VCaP (cell line): ENCODE measurements at regions not wholly inside any gene's neighbourhood (a gene's known extent, or its start where the extent isn't known, plus 50 kb on each side); places are given as distances from the start of the nearest gene placed in this dataset.
"Not testable (repeated sequence)": the region's sequence is repeated elsewhere in the genome, so short reads cannot be mapped to it uniquely, and the experiment has no call there.

Experiments used
- H3K27ac ChIP-seq: fragments of 450-650 bp; 2 replicates; pipeline ENCODE4 v1.5.1; 2017

DNA sequence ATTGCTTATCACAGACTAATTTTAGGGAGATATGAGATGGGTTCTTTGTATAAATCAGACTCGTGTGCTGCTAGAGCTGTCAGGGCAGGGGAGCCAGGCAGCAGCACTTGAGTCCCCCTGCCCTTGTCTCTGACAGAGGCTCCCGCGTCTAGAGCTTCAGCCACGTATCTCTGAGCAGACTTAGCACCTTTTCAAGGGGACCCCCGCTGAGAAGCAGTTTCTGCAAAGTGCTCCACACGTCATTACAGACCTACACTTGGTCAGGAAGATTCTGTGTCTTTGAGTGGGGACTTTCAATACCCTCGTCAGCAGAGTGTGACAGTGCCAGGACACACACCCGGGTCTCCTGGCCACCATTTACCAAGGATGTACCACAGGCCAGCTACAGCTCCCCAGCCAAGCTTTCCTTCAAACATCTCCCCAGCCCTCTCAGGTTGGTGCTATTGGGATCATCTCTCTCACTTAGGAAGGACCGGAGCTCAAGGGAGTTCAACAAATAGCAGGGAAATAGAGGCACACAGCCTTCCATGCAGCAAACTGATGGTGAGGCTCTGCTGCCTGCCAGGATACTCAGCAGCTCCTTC, 312.3 kb downstream of the BCL2L11 start:
- H3K27ac ChIP-seq: not testable (repeated sequence)

DNA sequence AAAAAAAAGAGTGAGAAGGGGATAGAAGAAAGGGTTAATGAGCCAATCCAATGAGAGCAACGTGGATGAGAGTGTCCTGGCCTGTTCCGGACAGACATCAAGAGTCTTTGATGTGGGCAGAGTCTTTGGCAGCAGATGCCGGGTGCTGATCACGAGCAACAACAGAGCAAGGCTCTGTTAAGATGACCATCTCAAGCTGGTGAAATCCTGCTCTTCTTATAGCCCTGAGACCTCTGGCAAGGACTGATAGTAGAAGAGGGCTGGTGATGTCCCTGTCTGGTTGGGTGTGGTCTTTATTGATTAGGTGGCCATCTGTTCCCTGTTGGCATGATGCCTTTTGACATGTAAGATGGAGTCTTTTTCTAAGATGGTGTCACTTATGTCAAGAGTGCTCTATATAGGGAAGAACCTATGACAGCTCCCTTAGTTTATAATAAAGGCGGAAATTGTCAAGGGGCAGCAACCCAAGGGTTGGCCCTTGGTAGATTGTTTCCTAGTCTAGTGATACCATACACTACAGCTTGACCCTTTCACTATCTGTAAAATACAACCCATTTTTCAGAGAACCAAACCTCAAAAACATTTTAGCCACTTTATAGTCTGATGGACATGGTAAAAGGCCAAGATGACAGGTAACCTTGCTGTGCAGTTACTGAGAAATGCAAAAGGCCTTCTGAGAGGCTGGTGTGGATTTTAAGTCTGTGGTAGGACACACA, 313.3 kb downstream of the BCL2L11 start:
- H3K27ac ChIP-seq: not testable (repeated sequence)

DNA sequence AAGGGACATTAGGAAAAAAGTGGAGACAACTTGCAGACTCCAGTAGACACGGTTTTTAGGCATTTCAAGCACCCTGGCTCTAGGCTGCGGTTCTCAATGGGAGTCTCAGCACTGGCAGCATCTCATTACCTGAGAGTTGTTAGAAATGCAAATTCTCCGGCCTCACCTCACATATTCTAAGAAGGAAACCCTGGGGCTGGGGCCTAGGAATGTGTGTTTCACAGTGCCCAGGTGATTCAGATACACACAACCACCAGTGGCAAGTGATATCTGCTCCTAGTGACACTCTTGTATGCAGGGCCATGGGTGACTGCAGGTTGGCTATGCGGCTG, 313.9 kb downstream of the BCL2L11 start:
- H3K27ac ChIP-seq: not testable (repeated sequence)

DNA sequence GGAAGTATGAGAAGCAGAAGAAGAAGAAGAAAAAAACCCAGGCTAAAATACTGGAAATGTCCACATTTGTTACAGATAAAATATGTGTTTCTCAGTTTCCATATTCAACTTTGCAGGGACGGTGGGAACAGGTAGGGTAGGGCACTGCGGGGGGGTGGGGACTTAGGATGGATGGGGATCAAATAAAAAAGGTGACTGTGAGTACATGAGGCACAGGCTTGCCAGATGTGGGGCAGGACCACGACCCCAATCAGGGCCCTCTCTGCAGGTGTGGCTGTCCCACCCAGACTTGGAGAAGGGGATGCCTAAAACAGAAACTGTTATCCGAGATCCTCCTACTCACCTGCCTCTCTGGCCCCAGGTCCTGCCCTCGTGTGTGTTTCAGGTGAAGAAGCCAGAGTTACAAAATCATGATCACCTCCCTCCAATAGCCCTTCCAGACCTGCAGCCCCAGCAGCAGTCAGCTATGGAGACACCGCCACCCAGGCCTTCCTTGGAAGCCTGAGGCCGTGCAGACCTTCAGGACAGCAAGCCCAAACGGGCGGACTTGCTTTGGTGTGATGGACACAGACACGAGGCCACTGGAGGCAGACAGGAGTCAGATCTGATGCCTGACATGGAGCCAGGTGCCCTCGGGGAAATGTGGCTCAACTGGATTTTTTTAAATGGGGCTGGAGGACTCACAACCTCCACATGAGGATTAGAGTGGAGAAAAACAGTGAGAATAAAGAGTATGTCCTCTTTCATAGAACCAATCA, 315.0 kb downstream of the BCL2L11 start:
- H3K27ac ChIP-seq: not testable (repeated sequence)

DNA sequence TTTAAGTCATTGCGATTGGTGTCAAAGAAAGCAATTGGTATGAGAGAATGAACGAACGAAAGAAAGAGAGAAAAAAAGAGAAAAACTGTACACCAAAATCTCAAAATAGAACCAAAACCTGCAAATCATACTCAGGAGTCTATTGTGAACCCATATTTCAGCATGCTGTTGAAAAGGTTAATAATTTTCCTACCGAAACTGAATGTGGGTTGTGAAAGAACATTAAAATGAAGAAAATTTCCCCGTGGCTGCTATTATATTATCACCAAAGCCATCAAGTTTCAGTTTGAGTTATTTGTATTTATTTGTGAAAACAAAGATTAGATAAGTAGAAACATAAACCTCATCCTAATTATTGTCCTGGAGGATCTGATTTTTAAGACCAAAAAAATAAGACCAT, 315.7 kb downstream of the BCL2L11 start:
- not testable (repeated sequence) for H3K27ac ChIP-seq

DNA sequence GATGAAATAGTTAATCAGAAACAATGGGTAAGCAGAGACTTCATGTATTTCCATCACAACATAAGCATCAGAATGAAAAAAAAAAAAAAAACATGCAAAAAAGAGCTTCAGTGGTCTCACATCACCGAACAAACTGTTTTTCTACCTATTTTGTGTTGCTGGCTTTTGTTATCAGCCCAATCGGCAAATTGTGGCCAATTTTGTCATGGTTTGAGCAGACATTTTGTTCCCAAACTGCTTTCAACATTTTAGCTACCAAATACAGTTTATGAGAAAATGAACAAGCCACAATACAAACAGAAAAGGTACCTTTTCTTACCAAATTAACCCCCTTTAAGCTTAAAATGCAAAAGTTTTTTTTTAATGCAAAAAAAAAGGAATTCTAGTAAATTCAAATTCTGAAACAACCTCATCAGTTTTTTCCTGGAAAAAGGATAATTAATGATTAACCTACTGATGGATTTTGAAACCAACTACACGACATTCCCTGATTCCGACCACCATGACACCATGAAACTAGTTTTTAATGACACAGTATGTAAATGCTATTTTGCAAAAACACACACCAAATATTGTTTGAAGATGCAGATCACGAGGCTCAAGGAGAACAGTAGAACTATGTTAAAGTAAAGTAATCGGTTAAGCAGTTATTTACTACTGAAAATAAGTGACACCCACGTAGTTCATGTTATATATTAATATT, 316.7 kb downstream of the BCL2L11 start:
- not testable (repeated sequence) for H3K27ac ChIP-seq

DNA sequence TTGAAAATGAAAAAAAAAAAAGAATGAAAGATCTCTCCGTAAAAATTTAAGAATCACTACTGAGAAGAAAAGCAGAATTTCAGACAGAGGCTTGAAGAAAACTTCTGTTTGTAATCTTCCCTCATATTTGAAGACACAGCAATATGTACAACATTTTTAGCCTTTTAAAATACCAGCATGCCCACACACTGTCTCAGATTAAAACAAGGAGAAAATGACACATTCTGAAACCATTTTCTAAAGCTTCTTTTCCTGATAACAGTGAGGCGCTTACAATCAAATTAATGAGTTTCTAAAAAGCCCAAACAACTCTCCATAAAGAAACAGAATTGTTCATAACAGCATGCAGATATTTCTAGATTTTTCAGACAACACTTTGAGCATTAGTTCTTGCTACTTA, 317.4 kb downstream of the BCL2L11 start:
- not testable (repeated sequence) for H3K27ac ChIP-seq

DNA sequence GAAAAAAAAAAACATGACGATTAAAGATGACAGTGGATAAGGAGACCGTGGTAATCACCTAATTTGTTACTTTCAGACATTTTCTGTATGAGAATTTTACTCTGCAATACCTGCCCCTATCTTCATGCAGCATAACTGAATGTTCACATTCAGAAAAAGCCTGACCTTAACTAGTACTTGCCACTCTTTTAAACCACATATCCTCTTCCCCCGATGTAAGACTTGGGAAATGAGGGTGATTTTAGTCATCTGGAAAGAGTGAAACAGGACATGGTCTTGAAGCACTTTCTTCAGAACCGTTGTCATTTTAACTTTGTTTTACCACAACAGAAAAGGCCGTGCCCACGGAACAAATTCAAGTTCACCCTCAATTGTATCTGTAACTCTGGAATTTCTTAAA, 318.5 kb downstream of the BCL2L11 start:
- H3K27ac ChIP-seq: not testable (repeated sequence)

DNA sequence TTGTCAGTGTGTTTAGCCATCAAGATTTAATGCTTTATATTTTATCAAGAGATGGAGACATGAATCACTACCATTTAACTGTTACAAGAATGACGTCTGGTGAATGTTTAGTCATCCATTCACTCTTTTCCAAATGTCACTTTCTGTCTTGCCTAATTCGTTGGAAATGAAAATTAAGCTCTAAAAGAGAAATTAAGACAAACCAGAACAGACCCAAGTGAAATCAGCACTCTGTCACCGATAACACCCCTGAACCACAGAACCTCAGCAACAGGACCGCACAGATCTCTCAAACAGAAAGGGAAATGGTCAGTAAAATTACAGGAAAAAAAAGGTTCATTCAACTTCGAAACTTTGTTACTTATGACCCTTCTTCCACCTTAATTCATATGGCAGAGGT, 320.9 kb downstream of the BCL2L11 start:
- not testable (repeated sequence) for H3K27ac ChIP-seq

DNA sequence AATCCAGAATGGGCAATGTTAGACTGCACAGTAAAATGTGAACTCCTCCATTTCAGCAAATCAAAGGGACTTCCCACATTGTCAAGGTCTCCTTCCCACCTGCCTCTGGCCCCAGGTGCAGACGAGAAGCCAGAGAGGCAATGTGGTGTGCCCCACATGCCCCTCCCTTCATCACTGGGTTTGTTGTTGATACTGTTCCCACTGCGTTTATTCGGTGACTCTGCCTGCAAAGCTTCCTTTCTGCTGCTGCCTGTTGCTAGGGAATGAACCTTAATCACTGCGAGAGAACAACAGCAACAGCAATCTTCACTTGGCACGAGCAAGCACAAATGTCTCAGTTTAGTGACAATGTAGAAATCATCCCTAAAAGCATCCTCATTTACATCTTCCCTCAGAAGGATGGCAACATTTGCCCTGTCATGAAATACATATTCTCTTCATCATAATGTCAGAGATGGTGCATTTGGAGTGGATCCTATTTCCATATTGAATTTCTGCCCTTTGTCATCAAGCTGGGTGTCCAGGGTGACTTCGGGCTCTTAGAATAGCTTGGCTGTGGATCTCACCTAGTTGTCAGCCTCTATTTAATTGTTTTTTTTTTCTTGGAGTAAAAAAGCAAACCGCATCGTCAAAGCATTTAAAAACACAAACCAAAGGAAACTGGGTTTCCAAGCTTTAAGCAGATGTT, 322.2 kb downstream of the BCL2L11 start:
- not testable (repeated sequence) for H3K27ac ChIP-seq

DNA sequence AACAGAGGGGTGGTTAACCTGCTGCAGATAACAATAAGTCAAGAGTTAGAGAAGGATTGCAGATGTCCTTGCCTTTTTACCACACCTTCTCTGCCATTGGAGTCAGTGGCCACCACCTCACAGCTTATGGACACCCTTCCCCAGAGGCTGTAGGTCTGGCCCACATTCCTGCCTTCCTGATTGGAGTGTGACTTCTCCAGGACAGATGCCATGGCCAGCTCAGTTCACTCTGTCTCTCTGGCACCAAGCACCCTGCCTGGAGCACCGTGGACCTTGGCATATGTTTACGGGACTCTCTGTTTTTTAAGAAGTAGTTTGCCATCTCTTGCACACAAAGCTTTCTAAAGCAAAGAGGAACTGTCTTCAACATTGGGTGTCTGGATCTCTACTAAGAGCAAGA, 323.8 kb downstream of the BCL2L11 start:
- not testable (repeated sequence) for H3K27ac ChIP-seq

DNA sequence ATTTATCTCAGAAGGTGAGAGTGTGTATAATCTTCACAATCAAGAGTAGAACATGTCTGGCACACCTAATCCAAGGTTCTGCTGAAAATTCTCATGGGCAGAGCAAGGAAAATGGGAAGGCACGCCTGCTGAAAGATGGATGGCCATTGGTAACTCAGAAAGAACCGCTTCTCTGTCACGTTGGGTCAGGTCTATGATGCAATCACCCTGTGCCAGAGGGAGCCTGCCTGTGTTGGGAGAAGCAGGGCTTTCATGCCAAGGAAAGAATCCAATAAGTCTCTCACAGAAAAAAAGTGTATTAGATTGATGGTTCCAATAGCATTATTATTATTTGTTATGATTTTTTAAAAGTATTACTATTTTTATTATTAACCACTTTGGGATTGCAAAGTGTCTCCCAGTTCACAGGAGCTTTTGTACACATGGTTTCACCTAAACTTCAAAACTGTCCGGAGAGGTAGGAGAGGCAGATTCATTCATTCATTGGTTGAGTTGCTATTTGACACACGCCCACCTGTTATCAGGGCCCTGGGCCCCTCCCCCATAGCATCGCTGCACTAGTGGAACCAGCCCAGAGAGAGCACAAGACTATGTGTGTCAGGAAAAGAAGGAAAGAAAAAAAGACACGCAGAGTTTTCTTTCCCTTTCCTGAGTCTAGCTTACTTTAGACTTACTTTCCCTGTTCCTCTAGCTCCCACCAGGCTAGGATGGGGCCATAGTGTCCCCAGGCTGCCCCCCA, 324.6 kb downstream of the BCL2L11 start:
- not testable (repeated sequence) for H3K27ac ChIP-seq

DNA sequence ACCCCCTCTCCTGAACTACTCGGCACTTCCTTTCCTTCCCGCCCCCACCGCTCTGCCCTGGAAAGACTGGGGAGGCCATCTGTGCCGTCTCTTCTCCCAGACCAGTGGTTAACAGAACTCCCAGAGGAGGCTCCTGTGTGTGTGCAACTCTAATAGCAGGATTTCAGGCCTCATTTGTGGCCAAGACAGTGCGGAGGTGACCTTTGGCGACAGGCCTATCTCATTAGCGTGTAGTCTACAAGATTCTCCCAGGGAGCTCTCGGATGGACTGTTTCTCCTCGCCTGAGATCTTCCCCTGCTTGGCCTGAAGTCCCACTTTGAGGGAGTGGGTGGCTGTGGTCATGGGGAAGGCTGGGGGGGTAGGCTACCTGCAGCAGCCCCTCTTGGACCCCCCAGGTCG, 325.2 kb downstream of the BCL2L11 start:
- not testable (repeated sequence) for H3K27ac ChIP-seq

DNA sequence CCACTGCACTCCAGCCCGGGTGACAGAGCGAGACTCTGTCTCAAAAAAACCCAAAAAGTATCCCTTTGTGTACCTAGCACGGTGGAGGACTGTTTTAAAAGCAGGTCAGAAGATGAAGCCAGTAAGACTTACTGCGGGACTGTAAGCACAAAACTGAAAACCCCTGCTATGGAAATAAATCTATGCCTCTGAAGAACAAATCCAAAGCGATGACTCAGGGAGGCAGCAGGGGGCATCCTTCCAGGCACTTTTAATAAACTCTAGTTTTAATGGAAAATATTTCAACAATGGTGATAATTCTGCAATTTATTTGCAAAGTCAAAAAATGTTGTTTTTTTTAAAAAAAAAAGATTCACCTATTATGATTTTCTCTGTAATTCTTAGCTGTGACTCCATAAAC, 326.8 kb downstream of the BCL2L11 start:
- not testable (repeated sequence) for H3K27ac ChIP-seq

DNA sequence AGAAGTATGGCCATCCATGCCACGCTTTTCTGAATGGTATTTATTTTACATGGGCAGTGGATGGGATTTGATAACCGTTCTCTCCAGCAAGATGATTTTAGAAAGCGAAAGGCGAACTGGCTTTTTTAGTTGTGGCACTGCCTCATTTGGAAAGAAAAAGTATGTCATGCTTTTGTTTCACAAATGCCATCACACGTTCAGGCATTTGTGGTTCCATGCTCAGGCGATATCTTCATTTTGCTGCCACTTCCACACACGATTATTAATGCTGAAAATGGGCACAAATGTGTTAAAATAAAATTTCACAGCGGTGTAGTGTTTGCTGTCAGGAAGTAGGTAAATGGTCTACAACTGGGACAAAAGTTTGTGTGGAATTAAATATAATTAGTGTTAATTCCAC, 328.1 kb downstream of the BCL2L11 start:
- not testable (repeated sequence) for H3K27ac ChIP-seq

DNA sequence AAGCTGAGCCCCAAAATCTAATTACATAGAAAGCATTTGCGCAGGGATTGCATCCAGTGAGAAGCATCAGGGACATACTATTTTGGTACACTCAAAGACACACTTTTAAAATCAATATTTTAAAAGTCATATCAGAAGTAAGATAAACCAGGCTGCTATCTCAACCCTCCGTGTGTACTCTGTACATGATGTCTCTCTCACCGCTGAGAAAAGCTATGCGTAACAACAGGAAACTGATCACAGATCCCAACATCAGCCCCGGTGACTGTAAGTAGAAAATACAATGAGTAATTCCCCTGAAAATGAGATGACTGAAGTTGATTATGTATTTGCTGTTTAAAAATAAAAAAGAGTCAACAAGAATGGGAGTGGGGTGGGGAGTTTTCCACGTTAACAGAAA, 329.8 kb downstream of the BCL2L11 start:
- not testable (repeated sequence) for H3K27ac ChIP-seq

DNA sequence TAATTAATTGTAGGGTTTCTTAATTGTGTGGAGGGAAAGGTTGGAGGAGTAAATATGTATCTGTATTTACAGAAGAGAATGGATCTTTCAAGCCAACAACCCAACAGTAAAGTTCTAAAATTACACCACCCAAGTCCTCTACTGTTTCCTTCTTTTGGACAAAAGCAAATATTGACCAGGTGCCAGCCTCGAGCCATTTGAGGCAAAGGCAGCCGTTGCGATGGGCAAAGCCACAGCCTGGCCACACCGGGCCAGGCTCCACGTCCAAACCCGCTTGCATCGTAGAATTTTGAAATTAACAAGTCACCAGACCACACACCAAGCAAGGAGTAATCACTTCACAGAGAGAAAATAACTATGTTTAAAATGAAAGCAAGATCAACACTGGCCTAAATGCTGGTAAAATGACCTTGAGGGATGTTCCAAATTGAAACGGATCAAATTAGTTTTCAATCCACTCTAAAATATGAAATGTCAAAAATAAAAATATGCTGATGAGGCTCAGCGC, 331.0 kb downstream of the BCL2L11 start:
- not testable (repeated sequence) for H3K27ac ChIP-seq

DNA sequence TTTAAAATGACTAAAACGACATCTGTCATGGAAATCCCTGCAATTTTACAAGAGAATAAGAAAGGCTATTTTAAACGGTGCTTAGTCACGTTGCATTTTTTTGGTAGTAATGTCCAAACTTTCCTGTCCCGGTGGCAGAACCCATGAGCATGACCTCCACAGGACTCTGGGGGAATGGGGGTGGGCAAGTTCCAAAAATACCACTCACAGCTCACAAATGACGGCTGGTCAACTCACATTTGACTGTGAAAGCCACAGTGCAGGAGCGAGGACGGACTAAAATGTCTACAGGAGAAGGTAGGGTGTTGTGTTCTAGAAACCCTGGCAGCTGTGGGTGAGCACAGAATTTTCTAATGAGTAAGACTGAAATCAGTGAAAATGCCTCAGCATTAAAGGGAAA, 331.5 kb downstream of the BCL2L11 start:
- not testable (repeated sequence) for H3K27ac ChIP-seq

DNA sequence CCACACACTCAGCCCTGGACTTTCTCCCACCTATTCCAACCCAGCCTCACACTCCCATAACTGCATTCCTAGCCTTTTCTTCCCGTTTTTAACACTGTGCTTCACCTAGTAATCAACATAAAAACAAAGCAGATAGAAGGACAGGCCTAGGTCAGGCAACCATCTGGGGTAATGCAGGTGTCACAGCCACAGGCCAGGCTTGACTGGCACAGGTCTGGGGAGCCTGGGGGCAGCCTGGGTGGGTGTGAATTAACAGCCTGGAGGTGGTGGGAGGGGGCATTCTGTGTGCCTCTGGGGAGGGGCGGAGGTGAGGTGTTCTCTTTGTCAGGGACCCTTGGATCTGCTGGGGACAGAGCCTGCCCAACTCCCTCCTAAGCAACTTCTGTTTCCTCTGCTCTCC, 332.6 kb downstream of the BCL2L11 start:
- not testable (repeated sequence) for H3K27ac ChIP-seq

DNA sequence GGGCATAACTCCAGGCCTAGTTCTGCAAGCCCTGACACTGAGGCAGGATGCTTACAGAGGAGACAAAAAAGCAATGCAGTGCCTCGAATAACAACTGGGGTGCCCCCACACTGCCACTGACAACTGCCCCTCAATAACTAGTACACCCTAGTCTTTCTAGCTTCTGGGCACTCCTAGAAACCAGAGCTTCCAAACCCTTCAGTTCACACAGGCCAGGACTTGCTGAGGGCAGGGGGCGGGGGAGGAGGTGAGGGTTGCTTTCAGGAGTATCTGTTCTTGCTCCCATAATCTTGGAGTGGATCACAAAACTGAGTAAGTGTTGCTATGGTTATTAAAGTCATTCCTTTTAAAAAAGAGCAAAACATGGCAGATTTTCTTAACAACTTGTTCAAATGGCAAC, 333.1 kb downstream of the BCL2L11 start:
- H3K27ac ChIP-seq: not testable (repeated sequence)

DNA sequence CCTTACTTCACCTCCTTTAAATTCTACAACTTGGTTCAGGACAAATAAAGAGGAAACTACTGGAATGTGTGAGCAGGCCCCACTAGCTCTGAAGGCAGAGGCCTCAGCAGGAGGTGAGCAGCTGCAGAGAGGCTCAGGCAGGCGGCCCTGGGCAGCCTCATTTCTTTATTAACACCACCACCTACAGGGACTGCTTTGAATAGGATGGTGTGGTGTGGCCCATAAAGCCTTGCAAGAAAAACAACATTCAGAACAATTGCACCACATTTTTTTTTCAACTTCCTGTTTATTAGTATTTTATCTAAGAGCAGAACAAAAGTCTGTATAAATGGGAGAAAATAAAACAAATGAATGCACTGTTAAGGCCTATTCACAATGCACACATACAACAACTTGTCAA, 333.7 kb downstream of the BCL2L11 start:
- not testable (repeated sequence) for H3K27ac ChIP-seq
